Parathyroid adenoma (tissue), 2 donors: ENCODE measurements at regions not wholly inside any gene's neighbourhood (a gene's known extent, or its start where the extent isn't known, plus 50 kb on each side); places are given as distances from the start of the nearest gene placed in this dataset.

Source experiments
- H2AFZ ChIP-seq: fragments of 300-600 bp; sonication (generic); one replicate; pipeline ENCODE4 v1.7.0; 2017; ENCODE audit warnings: antibody characterized with exemption, mild to moderate bottlenecking
- H3K27ac ChIP-seq: fragments of 300-600 bp; sonication (generic); one replicate; pipeline ENCODE4 v1.7.0; 2017
- H3K27me3 ChIP-seq: fragments of 300-600 bp; sonication (generic); one replicate; pipeline ENCODE4 v1.7.0; 2017; ENCODE audit warnings: low read length; ENCODE audit not compliant: control insufficient read depth, insufficient read depth
- H3K36me3 ChIP-seq: fragments of 300-600 bp; sonication (generic); one replicate; pipeline ENCODE4 v1.7.0; 2017; ENCODE audit warnings: low read length; ENCODE audit not compliant: control insufficient read depth, insufficient read depth
- H3K4me1 ChIP-seq: fragments of 300-600 bp; sonication (generic); one replicate; pipeline ENCODE4 v1.7.0; 2017; ENCODE audit warnings: control low read depth
- H3K4me2 ChIP-seq: fragments of 300-600 bp; sonication (generic); one replicate; pipeline ENCODE4 v1.7.0; 2017; ENCODE audit warnings: low read length
- H3K4me3 ChIP-seq: fragments of 300-600 bp; sonication (generic); one replicate; pipeline ENCODE4 v1.7.0; 2017; ENCODE audit warnings: low read depth, low read length
- H3K79me2 ChIP-seq: fragments of 300-600 bp; sonication (generic); one replicate; pipeline ENCODE4 v1.7.0; 2017; ENCODE audit warnings: control low read depth
- H3K9ac ChIP-seq: fragments of 300-600 bp; sonication (generic); one replicate; pipeline ENCODE4 v1.7.0; 2017; ENCODE audit warnings: mild to moderate bottlenecking
- H3K9me3 ChIP-seq: fragments of 300-600 bp; sonication (generic); one replicate; pipeline ENCODE4 v1.7.0; 2017; ENCODE audit warnings: low read length; ENCODE audit not compliant: control insufficient read depth
- CTCF ChIP-seq: fragments of 300-600 bp; sonication (generic); IDR thresholded peaks from one replicate; pipeline ENCODE4 v1.7.0; 2017; ENCODE audit warnings: antibody characterized with exemption, mild to moderate bottlenecking
- donor health status: primary hyperparathyroidism.

GRCh38 chr3:101102678-101103296 is 109.6 kb upstream of the ABI3BP start:
- Histone ChIP-seq H3K36me3 (no peaks in the 10 kb centered on the region), H3K27ac (no peak overlapping the region), H3K4me3 (no peak overlapping the region), H3K4me2 (no peak overlapping the region), H3K4me1 (no peaks in the 10 kb centered on the region), H3K9me3 (no peaks in the 10 kb centered on the region), H3K79me2 (no peaks in the 10 kb centered on the region), H3K27me3 (no peaks in the 10 kb centered on the region), H3K9ac (no peak overlapping the region), H2AFZ (no peak overlapping the region)
- no peak for TF ChIP-seq CTCF

DNA sequence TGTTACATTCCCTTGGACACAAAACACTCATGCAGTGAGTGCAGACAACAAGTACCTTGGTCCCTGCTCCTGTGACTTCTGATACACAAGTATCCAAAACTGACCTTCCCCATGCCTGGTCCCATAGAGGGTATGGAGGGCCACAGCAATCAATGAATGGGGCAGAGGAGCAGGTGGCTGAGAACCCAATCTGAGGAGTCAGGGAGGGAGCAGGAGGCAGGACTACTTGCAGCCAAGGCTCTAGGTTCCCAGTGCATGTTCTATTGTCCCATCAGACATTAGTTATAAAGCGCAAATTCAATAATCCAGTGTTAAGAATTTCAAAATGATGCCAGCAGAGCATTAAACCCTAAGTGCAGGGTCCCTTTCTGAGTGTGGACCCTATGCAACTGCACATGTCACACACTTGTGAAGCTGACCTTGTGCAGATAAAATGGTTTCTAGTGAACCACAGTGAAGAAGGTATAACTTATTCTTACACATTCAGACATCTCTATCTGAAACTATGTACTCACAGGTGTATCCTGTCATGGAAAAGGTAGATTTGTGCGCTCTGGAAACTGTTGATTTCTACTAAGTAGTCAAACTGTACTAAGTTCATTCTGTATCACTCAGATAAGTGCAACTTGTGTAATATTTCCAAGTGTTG is 107.3 kb upstream of the ABI3BP start:
- H3K4me3 ChIP-seq, result no peak overlapping the region
- H3K27me3 ChIP-seq, result no peaks in the 10 kb centered on the region
- H3K4me2 ChIP-seq, result no peak overlapping the region
- no peak overlapping the region for H3K9ac ChIP-seq
- H3K27ac ChIP-seq, result no peak overlapping the region
- H3K79me2 ChIP-seq, result no peaks in the 10 kb centered on the region
- no peak overlapping the region for H2AFZ ChIP-seq
- H3K9me3 ChIP-seq, result no peaks in the 10 kb centered on the region
- no peaks in the 10 kb centered on the region for H3K36me3 ChIP-seq
- no peaks in the 10 kb centered on the region for H3K4me1 ChIP-seq
- no peak for TF ChIP-seq CTCF

GRCh38 chr3:101099791-101100190 is 106.6 kb upstream of the ABI3BP start:
- Histone ChIP-seq H3K4me1 (no peaks in the 10 kb centered on the region), H2AFZ (no peak overlapping the region), H3K9me3 (no peaks in the 10 kb centered on the region), H3K4me3 (no peak overlapping the region), H3K36me3 (no peaks in the 10 kb centered on the region), H3K27ac (no peak overlapping the region), H3K9ac (no peak overlapping the region), H3K79me2 (no peaks in the 10 kb centered on the region), H3K27me3 (no peaks in the 10 kb centered on the region), H3K4me2 (no peak overlapping the region)
- no peak for TF ChIP-seq CTCF

DNA sequence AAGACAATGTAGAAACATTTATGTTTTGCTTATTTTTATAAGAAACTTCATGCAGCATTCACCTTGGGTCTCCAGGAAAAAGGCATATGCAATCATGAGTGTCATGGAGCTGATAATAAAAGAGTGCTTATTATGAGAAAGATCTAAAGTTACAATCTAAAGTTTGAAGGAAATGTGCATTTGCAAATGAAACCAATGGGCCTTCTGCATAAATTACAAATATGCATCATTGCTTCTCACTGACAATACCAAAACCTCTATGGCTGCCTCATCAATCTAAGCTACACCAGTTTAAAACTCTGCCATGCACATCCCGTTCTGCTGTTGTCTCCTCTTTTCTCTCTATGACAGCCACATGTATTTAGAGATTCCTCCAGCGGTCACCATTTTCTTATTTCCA is 103.2 kb upstream of the ABI3BP start:
- Histone ChIP-seq H3K4me1 (no peaks in the 10 kb centered on the region), H3K9ac (no peak overlapping the region), H3K9me3 (no peaks in the 10 kb centered on the region), H3K36me3 (no peaks in the 10 kb centered on the region), H3K4me3 (no peak overlapping the region), H3K27ac (no peak overlapping the region), H3K4me2 (no peak overlapping the region), H3K27me3 (no peaks in the 10 kb centered on the region), H2AFZ (no peak overlapping the region), H3K79me2 (no peaks in the 10 kb centered on the region)
- no peak for TF ChIP-seq CTCF
